GM18951 (cell line): ENCODE measurements at regions not wholly inside any gene's neighbourhood (a gene's known extent, or its start where the extent isn't known, plus 50 kb on each side); places are given as distances from the start of the nearest gene placed in this dataset.
"Not testable (repeated sequence)": the region's sequence is repeated elsewhere in the genome, so short reads cannot be mapped to it uniquely, and the experiment has no call there.

Experiments
- POLR2A ChIP-seq: IDR thresholded peaks from 4 replicates; pipeline ENCODE4 v1.6.1; 2011; ENCODE audit warnings: mild to moderate bottlenecking; ENCODE audit not compliant: insufficient read length, insufficient read depth; ENCODE audit errors: extremely low read depth
- in situ Hi-C: fragments of 300-500 bp; cut with MboI; formaldehyde crosslinking; loops from one replicate; pipeline ENCODE4 v1.12.0; 2022; ENCODE audit warnings: low sequenced_read_pairs, mixed read lengths, inconsistent platforms; ENCODE audit not compliant: unreplicated experiment

DNA sequence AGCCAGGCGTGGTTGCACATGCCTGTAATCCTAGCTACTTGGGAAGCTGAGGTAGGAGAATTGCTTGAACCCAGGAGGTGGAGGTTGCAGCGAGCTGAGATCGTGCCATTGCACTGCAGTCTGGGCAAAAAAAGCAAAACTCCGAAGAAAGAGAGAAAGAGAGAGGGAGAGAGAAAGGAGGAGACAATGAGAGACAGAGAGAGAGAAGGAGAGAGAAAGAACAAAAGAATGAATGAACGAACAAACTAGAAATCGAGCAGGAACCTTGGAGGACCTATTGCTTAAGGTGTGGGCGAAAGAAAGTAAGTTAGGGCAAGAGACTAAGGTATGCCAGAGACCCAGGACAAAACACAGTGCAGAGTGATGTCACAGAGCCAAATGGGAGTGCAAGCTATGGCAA lies 102.8 kb upstream of the FBXO28 start:
- in situ Hi-C loops, result not testable (repeated sequence)

DNA sequence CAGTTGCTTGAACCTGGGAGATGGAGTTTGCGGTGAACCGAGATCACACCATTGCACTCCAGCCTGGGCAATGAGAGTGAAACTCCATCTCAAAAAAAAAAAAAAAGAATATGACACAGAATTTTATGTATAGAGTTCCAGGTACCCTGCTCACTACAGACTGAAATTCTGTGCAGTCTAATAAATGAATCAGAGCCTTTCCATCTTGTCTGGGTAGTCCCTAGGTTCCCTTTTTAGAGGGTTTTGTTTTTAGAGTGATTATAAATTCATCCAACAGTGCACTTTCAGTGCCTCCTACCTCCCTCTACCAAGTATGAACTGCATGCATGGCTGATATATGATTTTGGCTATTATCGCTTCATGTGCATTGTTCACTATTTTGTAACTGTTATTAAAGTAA lies 107.9 kb upstream of the FBXO28 start:
- in situ Hi-C loops, result not testable (repeated sequence)

DNA sequence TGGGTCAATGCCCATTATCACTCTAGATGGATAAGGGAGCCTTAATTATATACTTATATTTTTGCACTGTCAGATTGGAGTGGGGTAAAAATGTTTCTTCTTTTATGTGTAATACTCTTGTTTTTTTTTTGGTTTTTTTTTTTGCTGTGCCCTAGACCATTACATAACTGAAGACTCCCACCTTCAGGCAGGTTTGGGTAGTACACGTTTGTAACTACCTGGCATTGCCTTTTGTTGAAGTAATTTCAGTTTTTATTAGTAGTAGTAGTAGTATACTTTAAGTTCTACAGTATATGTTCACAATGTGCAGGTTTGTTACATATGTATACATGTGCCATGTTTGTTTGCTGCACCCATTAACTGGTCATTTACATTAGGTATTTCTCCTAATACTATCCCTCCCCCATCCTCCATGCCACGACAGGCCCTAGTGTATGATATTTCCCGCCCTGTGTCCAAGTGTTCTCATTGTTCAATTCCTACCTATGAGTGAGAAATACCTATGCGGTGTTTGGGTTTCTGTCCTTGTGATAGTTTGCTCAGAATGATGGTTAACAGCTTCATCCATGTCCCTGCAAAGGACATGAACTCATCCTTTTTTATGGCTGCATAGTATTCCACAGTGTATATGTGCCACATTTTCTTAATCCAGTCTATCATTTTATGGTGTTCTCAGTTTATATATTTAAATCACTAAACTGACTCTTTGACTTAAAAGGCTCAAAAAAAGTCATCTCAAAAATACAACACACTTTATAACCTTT lies 109.2 kb upstream of the FBXO28 start:
- in situ Hi-C loops, result not testable (repeated sequence)

DNA sequence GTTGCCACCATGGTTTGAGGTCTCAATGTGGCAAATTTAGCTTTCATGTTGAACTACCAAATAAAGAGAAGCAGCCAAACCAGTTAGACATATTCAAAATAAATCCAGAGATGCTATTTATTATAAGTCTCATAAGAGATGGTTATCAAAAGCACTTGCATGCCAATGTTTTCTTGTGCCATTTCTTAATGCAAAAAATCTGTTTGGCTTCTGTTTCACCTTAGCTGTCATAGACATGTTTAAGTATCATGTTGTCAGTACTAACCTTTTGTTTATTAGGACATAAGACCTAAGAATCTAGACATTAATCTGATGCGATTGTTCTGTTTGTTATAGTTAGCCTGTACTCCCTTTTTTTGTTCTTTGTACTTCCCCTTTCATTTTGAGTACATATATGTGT lies 110.0 kb upstream of the FBXO28 start:
- in situ Hi-C loops, result not testable (repeated sequence)

DNA sequence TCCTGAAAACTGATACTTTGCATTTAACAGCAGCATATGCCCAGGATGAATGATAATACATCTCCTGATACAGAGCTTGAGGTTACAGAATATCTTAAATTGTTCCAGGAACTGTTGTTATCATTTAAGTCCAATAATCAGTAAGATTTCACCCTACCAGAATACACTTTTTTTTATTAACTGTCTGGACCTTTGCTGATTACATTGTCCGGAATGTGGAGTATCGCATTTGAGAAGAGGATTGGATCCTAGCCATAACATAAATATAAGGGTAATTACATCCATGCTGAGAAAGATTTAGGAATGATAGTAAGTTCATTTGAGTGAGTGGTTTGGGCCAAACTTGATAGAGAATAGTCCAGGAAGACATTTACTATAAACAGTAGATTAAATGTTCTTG lies 112.2 kb upstream of the FBXO28 start:
- in situ Hi-C loops, result not testable (repeated sequence)

DNA sequence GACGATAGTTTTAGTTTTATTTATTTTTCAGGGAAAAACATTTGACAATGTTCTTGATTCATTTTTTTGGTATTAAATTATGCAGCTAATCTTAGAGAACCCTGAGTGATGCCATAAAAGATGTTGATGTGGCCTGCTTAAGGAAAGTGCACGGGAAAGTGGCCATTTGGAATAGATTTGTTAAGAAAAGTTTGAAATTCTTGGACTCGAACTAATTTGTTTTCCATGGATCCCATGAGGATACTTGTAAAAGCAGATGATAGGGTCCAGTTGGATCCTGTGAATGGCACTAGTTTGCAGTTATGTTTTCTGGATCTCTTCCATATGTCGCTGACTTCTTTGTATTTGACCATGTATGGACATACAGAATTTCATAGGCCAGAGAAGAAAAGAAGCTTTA lies 114.2 kb upstream of the FBXO28 start:
- in situ Hi-C loops, result not testable (repeated sequence)

DNA sequence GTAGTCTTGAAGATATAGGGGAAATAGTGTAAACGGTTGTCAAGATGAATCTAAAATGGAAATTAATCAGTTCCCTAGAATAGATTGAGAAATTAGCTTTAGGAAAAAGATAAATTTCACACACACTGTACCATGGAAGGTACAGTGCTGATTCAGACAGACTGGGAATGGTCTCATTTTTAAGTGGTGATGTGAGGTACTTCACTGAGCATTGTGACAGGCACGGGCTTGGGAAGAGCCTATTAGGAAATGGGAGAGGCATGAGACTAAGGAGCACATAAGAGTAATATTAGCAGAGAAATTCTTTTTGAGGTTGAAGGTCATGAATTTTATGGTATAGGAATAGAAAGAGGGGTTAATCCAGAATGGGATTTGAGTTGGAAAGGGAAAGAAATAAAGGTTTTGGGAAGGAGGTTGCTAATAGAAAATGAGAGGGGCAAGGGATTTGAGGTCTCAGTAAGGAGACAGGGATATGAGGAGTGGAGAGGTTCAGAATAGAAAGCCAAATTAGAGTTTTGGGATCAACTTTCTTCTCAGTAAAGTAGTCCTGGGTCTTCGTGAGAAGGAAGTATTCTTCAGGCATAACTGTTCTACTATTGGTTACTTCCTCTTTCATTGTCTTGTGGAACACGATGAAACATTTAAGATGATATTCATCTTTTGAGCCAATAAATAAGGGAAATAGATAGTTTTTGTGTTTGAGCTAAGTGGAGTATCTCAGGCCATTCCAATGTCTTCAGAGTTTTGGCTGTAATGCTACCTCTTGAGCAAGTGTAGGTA lies 115.0 kb upstream of the FBXO28 start:
- in situ Hi-C loops, result not testable (repeated sequence)

DNA sequence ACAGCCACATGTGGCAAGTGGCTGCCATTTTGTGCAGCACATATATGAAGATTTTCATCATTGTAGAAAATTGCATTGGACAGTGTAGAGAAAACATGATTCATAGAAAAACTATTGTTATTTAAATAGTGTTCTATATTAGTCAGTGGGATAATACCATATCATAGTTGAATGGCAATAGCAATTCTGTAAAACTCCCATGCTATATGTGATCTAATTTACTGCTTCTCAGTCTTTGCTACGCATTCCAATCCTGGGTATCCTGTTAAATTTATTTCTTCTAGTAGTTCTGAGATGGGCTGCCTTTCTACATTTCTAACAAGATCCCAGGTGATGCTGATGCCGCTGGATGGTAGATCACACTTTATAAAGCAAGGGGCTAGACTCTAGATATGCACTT lies 117.5 kb upstream of the FBXO28 start:
- in situ Hi-C loops, result not testable (repeated sequence)

DNA sequence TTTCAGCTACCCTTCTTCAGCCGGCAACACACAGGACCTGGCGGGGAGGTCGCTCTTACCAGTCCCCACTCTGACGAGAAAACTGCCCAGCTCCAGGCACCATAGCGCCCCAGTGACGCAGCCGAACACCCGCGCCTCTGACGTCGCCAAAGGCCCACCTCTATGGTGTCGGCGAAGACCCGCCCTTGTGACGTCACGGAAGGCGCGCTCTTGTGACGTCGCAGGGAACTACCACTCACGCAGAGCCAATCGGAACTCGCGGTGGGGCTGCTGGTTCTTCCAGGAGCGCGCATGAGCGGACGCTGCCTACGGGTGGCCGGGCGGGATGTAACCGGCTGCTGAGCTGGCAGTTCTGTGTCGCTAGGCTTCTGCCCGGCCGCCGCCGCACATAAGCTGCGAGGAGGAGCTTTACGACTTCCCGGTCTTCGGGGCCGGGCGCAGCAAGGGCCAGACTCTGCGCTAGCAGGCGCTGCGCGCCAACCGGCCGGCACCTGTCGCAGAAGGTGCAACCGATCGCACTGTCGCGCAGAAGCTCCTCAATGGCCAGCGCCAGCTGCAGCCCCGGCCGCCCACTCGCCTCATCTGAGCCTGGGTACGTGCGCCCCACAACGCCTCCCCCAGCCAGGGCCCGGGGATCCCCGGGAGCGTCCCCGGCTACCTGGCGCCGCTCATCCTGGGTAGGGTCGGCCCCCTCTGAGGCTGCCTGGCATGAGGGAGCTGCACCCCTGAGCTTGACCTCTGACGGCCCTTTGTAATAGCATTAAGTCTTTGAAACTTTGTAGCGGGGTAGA lies 121.3 kb upstream of the FBXO28 start:
- peak; percentile 36 for TF ChIP-seq POLR2A
- in situ Hi-C loops, result not testable (repeated sequence)

DNA sequence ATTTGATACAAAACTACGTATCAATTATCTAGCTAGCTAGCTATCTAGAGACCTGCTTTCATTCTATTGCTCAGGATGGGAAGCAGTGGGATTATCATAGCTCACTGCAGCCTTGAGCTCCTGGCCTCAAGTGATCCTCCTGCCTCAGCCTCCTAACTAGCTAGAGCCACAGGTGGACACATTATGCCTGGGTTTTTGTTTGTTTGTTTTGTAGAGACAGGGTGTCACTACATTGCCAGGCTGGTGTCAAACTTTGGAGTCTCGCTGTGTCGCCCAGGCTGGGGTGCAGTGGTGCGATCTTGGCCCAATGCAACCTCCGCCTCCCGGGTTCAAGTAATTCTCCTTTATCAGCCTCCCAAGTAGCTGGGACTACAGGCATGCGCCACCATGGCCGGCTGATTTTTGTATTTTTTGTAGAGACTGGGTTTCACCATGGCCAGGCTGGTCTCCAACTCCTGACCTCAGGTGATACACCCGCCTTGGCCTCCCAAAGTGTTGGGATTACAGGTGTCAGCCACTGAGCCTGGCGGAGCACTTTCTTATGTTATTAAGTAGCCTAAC lies 122.5 kb upstream of the FBXO28 start:
- in situ Hi-C loops, result not testable (repeated sequence)

DNA sequence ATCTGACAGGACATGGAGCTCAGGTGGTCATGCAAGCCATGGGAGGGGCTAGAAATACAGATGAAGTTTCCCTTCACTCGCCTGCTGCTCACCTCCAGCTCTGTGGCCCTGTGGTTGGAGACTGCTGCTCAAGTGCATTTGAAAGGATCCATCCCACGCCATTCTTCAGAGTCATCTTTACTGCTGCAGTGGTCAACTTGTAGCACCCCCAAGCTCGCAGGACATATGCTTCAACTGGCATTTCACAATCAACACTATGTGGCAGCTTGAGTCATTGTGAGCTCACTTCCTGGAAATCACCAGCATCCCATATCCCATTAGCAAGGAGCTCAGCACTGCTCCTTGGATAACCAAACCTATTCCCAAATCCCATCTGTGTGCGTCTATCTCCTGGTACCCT lies 116.2 kb upstream of the TP53BP2 start:
- in situ Hi-C loops, result not testable (repeated sequence)

DNA sequence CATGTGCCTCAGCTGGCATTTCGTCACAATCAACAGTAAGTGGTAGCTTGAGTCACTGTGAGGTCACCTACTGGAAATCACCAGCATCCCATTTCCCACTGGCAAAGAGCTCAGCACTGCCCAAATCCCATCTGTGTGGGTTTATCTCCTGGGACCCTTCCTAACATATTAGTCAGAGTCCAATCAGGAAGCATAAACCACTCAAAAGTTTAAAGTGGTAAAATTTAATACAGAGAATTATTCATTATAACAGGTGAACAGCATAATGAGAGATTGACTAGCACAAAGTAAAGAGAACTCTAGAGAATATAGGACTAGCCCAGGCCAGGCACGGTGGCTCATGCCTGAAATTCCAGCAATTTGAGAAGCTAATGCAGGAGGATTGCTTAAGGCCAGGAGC lies 107.1 kb upstream of the TP53BP2 start:
- in situ Hi-C loops, result not testable (repeated sequence)

DNA sequence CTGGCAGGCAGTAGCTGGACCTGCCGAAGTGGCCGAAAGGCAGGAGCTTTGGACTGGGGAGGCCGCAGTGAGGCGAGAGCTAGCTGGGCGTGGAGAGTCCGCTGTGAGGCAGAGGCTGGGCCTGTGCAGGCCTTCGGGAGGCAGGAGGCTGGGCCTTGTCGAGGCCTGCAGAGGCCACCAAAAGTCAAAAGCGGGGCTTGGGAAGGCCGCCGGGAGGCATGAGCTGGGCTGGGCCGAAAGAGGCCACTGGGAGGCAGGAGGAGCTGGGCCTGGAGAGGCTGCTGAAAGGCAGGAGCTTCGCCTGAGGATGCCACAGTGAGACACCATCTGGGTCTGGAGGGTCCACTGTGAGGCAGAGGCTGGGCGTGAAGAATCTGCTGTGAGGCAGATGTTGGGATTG lies 105.8 kb upstream of the TP53BP2 start:
- in situ Hi-C loops, result not testable (repeated sequence)

DNA sequence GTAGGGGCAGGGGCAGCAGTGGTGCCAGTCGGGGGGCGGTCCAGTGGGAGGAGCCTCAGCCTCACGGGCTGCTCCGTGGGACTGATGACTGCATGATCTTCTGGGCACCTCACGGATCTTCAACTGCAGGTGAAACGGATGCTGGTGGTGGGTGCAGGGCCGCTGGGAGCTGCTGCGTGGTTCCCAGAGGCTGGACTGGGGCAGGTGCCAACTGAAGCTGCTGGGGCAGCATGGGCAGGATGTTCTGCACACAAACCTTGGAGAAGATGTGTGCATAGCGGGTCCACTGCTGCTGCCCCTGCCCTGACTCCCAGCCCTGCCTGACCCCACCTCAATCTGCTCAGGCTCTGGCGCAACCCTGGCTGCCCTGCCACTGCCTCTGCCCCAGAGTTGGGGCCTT lies 104.2 kb upstream of the TP53BP2 start:
- in situ Hi-C loops, result not testable (repeated sequence)

DNA sequence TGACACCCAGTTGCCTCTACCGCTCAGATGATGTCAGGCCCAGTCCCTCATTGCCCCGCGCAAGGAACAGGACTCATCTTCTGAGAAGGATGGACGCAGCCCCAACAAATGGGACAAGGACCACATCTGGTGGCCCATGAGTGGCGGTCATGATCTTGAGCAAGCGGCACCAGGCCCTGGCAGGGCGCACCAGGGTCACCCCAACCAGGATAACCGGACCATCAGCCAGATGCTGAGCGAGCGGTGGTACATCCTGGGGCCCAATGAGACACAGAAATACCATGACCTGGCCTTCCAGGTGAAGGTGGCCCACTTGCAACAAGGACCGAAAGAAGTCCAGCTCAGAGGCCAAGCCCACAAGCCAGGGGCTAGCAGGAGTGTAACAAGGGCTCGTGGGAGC lies 102.3 kb upstream of the TP53BP2 start:
- in situ Hi-C loops, result not testable (repeated sequence)

DNA sequence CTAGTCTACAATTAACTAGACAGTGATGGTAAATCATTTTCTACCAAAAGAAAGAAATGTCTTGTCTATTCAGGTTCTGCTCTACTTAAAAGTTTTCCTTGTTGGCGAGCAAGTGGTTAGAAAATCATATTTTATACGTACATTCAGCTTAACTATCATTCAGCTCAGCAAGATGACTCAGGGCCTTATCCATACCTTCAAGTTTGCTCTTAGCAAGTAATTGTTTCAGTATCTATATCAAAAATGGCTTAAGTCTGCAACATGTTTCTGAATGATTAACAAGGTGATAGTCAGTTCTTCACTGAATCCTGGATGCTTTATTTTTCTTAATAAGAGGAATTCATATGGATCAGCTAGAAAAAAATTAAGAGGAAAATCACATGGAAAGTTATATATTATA lies 90.8 kb upstream of the TP53BP2 start:
- in situ Hi-C loops, result not testable (repeated sequence)

DNA sequence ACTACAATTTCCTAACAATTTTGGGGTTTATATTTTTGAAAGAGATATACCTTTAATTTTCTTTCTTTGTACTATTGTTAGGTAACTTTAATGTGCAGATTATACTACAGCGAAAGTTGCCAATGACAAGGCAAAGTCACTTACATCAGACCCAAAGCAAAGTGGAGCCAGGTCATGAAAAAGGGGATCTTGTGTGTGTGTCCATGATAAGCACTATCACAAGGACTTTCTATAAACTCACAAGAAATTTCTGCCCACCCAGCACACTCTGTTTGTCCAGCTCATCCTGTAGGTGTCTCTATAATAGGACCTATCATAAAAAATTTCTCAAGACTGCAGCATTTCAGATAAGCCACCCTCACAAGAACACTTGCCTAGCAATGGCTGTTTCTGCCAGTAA lies 85.7 kb upstream of the TP53BP2 start:
- in situ Hi-C loops, result not testable (repeated sequence)

DNA sequence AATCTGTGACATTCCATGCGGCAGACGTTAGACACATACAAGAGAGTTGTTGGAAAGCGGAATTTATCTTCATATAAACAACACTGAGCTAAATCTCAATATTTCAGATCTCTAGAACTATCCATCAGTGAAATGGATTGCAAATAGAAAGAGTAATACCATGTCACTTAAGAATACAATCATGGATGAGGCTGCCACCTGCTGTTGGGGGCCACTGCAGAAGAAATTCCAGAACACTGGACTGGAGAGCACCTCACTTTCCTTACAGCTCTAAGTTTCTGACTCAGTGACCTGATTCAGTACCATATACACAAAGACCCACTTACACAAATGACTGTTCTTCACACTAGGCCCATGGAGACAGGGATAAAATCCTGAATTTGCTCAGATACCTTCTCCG lies 75.1 kb upstream of the TP53BP2 start:
- in situ Hi-C loops, result not testable (repeated sequence)

DNA sequence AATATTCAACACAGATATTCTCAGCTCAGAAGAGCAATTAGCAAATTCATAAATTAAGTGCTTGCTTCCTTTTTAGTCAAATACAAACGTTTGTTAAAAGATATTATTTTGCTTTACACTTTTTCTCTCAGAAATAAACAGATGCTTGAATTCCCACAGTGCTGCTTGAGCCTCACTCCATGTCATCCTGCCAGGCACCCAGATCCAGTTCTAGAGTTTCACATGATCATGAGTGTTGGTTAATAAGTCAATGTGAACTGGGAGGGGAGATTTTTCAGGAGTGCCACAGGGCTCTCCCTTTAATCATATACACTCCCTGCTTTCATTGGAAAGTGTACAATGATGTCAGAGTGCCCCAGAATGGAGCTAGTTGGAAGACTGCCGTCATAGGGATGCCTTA lies 69.7 kb upstream of the TP53BP2 start:
- in situ Hi-C loops, result not testable (repeated sequence)

DNA sequence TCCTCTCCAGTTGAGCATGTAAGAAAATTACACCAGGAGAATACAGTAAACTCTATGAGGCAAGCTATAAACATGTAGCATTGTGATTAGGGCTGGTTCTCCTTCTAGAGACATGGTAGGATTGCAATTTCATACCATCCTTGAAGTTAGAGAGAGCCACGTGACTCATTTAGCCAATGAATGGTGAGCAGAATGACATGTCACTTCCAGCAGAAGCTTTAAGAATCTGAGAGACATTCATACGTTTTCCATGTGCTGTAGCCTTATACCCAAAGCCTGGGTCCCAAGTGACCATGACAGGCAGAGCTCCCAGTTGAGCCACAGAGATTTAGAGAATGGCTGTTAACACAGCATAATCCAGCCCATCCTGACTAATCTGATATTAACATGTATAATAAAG lies 68.0 kb upstream of the TP53BP2 start:
- in situ Hi-C loops, result not testable (repeated sequence)
